Muscle of arm (tissue), 1 donor: ENCODE measurements at regions not wholly inside any gene's neighbourhood (a gene's known extent, or its start where the extent isn't known, plus 50 kb on each side); places are given as distances from the start of the nearest gene placed in this dataset.
A peak's percentile ranks its signal among the peaks of the same experiment; 100 is the strongest.
"Not testable (repeated sequence)": the region's sequence is repeated elsewhere in the genome, so short reads cannot be mapped to it uniquely, and the experiment has no call there.

Experiments
- DNase-seq: peaks from one replicate; pipeline ENCODE4 v3.0.0-alpha.2; 2013

DNA sequence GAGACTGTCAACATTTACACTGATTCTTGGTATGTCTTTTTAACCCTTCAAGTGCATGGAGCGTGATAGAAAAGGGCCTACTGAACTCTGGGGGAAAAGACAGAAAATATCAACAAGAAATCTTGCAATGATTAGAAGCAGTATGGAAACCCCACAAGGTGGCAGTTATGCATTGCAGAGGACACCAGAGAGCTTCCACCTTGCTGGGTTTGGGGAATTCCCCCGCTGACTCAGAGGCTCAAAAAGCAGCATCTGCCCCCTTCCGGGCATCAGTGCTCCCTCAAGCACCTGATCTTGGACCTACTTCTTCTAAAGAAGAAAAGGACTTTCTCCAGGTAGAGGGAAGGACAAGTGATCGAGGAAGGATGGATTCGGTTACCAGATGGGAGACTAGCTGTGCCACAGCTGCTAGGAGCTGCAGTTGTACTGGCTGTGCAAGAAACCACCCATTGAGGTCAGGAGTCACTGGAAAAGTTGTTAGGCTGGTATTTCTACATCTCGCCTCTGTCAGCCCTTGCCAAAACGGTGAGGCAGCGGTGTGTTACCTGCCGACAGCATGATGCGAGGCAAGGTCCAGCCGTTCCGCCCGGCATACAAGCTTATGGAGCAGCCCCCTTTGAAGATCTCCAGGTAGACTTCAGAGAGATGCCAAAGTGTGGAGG lies 102.8 kb upstream of the OSBPL11 start:
- DNase-seq = not testable (repeated sequence)

DNA sequence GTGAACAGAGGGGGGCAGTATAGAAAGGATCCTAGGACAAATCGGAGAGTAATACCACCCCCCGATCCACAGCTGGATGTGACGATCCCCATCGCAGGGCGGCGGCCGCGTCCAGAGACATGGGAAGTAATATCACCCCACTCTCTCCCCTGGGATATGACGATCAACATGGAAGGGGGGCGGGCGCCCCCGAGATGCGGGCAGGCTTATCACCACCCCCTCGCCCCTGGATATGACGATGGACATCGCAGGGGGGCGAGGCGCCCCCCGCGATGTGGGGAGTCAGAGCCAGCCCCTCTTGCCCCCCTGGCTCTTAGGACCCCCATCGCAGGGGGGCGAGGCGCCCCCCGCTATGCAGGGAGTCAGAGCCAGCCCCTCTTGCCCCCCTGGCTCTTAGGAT lies 120.4 kb upstream of the OSBPL11 start:
- no peak for DNase-seq

DNA sequence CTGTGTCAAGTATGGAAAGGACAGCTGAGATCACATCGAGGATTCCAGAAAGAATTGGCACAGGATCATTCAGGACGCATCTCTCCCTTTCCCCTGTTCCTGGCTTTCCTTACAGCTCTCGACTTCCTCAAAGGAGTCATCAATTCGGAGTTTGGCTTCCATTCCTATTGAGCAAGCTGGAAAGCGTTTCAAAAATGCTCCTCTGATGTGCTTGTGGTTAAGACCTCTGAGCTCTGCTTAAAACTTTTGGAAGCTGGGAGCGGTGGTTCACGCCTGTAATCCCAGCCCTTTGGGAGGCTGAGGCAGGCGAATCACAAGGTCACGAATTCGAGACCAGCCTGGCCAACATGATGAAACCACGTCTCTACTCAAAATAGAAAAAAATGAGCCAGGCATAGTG lies 136.9 kb upstream of the OSBPL11 start:
- DNase-seq = peak; percentile 27

DNA sequence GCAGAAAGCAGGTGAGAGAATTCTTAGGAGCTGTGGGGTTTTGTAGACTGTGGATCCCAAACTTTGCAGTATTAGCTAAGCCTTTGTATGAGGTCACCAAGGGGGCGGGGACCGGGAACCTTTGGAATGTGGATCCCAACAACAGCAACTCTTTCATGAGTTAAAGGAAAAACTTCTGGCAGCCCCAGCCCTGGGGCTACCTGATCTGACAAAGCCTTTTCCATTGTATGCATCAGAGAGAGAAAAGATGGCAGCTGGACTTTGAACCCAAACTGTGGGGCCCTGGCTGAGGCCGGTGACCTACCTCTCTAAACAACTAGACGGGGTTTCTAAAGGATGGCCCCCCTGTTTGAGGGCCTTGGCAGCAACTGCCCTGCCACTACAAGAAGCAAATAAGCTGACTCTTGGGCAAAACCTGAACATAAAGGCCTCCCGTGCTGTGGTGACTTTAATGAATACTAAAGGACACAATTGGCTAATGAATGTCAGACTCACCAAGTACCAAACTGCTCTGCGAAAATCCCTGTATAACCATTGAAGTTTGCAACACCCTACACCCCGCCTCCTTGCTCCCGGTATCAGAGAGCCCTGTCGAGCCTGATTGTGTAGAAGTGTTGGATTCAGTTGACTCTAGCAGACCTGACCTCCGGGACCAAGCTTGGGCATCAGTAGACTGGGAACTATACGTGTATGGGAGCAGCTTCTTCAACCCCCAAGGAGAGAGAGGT lies 146.9 kb upstream of the OSBPL11 start:
- DNase-seq = not testable (repeated sequence)

DNA sequence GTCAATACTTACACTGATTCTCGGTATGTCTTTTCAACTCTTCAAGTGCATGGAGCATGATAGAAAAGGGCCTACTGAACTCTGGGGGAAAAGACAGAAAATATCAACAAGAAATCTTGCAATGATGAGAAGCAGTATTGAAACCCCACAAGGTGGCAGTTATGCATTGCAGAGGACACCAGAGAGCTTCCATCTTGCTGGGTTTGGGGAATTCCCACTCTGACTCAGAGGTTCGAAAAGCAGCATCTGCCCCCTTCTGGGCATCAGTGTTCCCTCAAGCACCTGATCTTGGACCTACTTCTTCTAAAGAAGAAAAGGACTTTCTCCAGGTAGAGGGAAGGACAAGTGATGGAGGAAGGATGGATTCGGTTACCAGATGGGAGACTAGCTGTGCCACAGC lies 147.5 kb upstream of the OSBPL11 start:
- DNase-seq = not testable (repeated sequence)

DNA sequence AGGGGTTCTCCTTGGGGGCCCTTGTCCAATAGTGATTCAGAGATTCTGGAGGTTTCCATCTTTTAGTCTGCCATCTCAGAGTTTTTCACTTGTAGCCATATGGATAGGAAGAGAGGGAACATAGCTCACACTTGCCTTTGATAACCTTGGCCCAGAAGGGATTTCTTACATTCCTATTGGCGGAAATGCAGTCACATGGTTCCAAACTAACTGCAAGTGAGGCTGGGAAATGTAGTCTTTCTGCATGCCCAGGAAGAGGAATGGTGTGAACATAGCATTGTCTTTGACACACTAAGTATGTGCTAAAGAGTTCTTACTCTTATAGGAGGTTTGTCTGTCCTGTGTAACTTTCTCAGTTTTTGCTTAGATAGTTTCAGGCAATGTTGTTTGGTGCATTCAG lies 161.8 kb upstream of the OSBPL11 start:
- not testable (repeated sequence) for DNase-seq

DNA sequence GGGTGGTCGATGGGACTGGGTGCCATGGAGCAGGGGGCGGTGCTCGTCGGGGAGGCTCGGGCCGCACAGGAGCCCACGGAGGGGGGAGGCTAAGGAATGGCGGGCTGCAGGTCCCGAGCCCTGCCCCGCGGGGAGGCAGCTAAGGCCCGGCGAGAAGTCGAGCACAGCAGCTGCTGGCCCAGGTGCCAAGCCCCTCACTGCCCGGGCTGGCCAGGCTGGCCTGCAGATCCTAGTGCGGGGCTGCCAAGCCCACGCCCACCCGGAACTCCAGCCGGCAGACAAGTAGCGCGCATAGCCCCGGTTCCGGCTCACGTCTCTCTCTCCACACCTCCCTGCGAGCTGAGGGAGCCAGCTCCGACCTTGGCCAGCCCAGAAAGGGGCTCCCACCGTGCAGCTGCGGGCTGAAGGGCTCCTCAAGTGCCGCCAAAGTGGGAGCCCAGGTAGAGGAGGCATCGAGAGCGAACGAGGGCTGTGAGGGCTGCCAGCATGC lies 163.4 kb upstream of the OSBPL11 start:
- not testable (repeated sequence) for DNase-seq

DNA sequence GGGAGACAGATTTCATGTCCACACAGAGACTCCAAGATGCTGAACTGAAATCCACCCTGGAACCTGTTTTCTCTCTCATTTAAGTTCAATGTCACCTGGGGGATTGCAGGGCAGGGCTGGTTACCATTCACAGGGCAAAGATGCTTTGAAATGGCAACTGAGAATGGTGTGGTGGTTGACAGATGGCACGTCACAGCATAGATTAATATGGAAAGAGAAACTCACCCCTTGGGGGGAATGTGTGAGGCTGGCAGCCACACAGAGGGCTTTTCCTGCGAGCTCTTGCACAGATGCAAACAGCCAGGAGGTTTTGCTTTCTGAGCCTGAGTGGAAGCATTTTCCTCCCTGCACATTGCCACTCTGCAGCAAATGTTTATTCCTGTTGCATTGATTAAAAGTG lies 167.3 kb upstream of the OSBPL11 start:
- DNase-seq = not testable (repeated sequence)

DNA sequence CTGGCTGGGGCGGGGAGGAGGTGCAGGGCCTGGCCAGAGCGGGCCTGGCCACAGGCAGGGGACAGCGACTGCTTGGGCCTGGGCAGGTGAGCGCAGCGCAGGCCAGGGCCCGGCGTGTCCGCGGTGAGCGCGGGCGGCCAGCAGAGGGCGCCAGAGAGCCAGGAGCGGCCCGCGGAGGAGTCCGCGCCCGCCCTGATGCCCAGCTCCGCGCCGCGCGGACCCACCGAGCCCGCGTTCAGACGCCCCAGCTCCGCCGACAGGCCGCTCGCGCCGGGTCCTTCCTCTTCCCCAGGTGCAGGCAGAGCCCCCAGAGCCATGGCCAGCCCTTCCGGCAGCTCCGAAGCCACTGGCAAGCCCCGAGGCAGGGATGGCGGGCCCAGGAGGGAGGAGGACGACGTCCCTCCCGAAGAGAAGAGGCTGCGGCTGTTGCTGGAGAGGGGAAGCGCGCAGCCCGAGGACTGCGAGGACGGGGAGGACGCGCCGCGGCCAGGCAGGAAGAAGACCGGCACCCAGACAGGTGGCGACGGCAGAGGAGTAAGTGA lies 171.1 kb upstream of the OSBPL11 start:
- peak; percentile 32 for DNase-seq

DNA sequence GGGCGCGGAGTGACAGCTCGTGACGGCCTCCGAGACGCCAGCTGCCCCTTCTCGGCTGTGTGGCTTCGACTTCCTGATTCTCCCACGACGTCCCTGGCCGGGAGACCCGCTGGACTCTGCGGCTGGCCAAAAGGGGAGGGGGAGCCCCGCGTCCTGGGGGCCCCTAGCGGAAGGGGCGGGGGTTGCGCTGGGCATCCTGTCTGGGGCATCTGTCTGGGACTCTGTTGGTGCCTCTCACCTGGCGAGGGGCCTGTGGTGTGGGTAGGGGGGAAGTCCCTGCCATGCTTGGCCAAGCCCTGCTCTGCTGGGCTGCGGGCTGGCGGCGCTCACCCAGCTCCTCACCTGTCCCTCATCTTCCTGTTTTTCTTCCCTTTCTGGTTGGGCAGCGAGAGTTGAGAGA lies 171.6 kb upstream of the OSBPL11 start:
- DNase-seq = not testable (repeated sequence)

DNA sequence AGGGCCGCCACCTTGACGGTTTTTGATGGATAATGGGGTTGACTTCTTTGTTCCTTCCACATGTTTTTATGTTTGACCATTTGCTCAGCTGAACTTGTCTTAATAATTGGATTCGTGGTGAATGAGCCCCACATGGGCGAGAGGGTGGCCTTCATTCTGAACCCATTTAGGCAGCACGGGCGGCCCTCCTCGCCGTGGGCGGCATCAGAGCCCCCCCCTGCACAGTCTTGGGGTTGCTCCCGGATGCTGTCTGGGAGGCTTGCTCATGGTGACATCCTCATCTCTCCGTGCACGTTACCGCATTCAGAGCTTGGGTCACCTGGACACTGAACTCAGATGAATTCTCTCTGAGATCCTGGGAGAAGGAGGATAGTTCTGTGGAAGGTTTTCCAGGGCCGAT lies 172.3 kb upstream of the OSBPL11 start:
- DNase-seq = no peak

DNA sequence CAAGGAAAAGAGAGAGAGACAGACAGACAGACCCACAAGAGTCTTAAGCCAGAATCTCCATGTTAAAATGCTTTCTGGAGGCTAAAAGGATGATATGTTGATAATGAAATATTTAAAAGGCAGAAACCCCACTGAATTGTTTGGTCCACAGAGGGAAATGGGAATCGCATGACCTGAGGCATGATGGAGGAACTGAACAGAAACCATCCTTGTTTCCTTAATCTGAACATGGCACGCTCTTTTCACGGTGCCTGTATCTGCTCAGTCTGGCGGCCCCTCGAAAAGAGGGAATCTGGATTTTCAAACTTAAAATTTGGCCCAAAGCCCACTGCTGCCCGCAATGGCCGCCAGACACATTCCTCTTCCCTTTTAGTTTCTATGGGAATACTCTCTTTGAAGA lies 173.5 kb upstream of the OSBPL11 start:
- DNase-seq = not testable (repeated sequence)

DNA sequence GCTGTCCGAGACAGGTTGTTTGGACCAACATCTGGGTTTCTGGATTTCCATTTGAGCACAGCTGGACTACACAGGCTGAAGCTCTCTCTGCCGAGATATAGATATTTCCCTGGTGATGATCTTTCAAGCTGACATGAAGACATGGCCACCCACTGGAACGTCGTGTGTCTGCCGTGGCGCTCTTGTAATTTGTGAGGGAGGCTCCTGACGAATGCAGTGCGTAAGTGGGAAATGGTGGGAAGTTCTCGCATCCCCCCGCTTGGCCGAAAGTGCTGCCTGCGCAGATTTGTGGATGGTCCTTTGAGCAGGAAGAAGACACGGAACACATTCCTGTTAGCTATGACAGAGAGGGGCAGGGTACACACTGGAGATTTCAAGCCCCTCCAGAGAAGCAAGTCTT lies 176.2 kb upstream of the OSBPL11 start:
- DNase-seq = not testable (repeated sequence)

DNA sequence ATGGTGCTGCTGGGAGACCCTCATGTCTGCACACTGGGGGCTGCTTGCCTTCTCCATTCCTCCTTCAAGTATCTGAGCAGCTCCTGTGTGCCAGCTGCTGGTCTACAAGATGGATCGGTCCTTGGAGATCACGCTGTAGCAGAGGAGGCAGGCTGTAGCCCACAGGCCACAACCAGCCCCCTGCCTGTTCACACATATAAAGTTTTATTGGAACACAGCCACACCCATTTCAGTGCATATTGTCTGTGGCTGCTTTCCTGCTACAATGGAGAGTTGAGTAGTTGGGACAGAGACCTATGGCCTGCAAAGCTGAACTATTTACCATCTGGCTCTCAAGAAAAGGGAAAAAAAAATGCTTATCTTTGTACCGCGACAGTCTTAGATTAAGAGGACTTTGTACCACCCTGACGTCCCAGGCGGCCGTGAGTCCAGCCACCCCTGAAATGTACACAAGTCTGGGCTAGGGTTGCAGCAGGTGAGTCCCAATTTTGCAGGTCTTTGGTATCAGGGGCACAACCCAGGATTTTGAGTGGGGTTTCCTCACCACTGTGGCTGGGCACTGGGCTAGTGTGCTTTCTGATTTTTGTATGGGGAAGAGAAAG lies 179.2 kb upstream of the OSBPL11 start:
- not testable (repeated sequence) for DNase-seq

DNA sequence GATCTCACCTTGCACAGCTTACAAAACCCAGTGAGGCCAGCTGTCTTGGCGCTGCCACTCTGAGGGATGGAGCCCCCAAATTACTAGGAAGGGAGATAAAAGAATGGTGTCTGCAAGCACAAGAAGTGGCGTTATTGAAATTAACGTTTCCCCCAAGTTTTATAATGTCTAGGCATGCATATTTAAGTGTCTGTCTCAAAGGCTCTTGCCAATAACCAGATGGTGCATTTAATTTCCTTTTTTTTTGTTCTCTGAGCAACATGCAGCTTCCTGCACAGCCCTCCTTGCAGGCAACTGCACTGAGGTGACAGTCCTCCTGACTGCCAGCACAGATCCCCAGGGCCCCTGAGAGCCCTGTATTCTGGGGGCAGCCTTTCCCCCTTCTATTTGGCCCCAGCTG lies 179.8 kb upstream of the OSBPL11 start:
- DNase-seq = not testable (repeated sequence)

DNA sequence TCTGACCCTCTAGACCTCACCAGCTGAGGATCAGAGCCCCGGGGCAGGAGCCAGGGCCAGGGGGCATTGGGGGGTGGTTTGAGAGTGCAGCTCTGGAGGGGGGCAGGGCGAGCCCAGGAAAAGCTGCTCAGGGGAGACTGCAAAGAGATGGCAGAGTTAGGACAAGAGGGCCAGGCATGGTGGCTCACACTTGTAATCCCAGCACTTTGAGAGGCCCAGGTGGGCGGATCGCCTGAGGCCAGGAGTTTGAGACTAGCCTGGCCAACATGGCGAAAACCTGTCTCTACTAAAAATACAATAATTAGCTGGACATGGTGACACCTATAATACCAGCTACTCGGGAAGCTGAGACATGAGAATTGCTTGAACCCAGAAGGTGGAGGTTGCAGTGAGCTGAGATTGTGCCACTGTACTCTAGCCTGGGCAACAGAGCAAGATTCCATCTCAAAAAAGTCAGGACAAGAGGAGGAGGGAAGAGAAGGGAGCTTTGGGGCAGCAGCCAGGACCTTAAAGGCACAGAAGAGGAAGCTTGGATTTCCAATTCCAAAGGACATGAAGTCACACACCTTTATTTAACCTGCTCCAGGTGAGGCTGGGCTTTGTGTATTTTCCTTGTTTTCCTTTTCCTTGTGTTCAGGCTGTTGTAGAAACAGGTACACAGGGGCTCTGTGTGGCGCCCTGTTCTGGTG lies 180.5 kb upstream of the OSBPL11 start:
- not testable (repeated sequence) for DNase-seq

DNA sequence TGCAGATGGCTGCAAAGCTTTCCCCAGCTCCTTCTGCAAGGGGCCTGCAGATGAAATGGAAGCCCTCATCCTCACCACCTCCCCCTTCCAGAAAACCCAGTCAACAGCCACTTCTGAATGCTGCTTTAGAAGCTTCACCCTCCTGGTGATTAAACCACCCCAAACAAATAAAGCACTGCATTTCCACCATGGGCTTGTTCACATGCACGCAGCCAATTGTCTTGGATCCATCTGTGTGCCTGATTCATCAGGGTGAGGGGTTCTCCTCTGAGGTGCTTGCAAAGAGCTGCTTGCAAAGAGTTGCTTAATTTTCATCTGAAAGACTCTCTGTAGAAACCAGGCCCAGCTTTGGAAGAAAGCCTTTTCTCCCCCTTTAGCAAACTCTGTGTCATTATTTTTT lies 184.0 kb upstream of the OSBPL11 start:
- DNase-seq = not testable (repeated sequence)

DNA sequence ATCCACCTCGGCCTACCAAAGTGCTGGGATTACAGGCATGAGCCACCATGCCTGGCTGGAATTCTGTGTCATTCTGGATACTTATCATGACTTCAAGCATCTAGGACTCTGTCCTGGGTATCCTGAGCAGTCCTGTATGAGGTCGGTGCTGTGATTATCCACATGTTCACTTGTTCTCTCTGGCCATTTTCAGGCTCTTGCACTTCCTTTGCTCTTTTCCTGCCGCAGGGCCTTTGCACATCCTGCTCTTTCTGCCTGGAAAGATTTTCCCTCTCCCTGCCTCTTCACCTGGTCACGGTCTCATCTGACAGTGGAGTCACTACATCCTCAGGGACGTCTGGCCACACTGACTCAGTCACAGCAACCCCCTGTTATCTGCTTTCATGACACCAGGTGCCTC lies 184.6 kb upstream of the OSBPL11 start:
- DNase-seq = not testable (repeated sequence)

DNA sequence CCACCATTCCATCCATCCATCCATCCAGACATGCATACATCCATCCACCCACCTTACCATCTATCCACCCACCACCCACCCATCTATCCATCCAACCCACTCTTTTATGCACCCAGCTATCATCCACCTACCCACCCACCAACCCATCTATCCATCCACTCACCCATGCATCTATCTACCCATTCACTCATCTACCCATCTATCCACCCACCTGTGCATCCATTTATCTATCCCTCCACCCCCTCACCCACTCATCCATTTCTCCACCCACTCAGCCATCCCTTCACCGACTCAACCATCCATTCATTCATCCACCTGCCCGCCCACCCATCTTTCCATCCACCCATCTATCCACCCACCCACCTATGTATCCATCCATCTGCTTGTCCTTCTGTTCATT lies 186.4 kb upstream of the OSBPL11 start:
- DNase-seq = not testable (repeated sequence)

DNA sequence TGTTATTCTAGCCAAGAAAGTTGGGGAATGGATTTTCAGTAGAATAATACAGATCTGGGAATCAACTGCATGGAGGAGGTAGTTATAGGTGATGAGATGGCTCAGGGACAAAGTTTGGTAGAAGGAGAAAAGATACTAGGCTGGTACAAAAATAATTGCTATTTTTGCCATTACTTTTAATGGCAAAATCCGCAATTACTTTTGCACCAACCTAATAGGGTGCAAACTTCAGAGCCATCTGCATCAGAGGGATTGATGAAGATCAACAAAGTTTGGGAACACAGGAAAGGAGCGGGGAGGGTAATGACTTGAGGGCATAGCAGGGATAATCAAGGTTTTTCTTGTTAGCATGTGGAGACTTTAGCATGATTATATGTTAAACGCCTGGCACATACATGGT lies 178.7 kb upstream of the ROPN1B start:
- not testable (repeated sequence) for DNase-seq

DNA sequence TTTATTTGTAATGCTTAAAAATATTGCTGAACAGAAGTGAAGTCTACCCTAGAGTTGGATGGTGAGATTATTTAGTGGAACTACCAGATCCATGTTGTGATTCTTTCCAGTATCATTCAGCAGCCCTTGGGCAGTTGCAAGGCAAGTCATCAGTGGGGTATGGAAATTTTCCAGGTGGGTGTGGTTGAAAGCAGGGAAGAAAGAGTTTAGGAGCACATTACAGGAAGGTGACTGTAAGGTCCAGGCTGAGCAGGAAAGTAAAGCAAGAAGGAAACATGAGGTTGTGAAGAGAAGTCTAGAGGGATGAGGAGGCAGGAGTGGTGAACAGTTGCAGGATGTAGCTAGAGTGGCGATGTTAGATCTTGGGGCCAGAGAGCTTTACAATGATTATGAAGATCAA lies 178.0 kb upstream of the ROPN1B start:
- not testable (repeated sequence) for DNase-seq

DNA sequence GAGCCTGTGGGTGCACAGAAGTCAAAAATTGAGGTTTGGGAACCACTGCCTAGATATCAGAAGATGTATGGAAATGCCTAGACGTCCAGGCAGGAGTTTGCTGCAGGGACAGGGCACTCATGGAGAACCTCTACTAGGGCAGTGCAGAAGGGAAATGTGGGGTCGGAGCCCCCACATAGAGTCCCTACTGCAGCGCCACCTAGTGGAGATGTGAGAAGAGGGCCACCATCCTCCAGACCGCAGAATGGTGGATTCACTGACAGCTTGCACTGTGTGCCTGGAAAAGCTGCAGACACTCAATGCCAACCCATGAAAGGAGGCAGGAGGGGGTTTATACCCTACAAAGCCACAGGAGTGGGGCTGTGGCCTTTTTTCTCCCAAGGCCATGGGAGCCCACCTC lies 159.0 kb upstream of the ROPN1B start:
- DNase-seq = not testable (repeated sequence)
